GM20000 (cell line): ENCODE measurements at regions not wholly inside any gene's neighbourhood (a gene's known extent, or its start where the extent isn't known, plus 50 kb on each side); places are given as distances from the start of the nearest gene placed in this dataset.
A peak's percentile ranks its signal among the peaks of the same experiment; 100 is the strongest.
"Not testable (repeated sequence)": the region's sequence is repeated elsewhere in the genome, so short reads cannot be mapped to it uniquely, and the experiment has no call there.

Source experiments
- DNase-seq: peaks from one replicate; pipeline ENCODE4 v3.0.0; 2012; ENCODE audit warnings: low spot score
- CTCF ChIP-seq: IDR thresholded peaks from 2 replicates; pipeline ENCODE4 v1.5.1; 2012; ENCODE audit warnings: mild to moderate bottlenecking, control low read depth; ENCODE audit errors: extremely low read depth, missing control alignments

GRCh38 chr3:115204475-115204874, 57.4 kb upstream of the ZBTB20 start:
- TF ChIP-seq CTCF, result no peak
- DNase-seq, result no peak

- no peak for TF ChIP-seq CTCF
- no peak for DNase-seq
These were observed 61.1 kb upstream of the ZBTB20 start for GRCh38 chr3:115208066-115208750.

- TF ChIP-seq CTCF, result no peak
These were observed 64.9 kb upstream of the ZBTB20 start for GRCh38 chr3:115211810-115212492.

GRCh38 chr3:115212615-115213014, 65.5 kb upstream of the ZBTB20 start:
- TF ChIP-seq CTCF, result no peak
- no peak for DNase-seq

More at GRCh38 chr3:115211810-115212492, 64.9 kb upstream of the ZBTB20 start:
- no peak for DNase-seq

GRCh38 chr3:115213052-115213451, 66.0 kb upstream of the ZBTB20 start:
- DNase-seq, result not testable (repeated sequence)

GRCh38 chr3:115217292-115217677, 70.2 kb upstream of the ZBTB20 start:
- DNase-seq, result no peak
- TF ChIP-seq CTCF, result no peak

GRCh38 chr3:115217678-115218451, 70.8 kb upstream of the ZBTB20 start:
- peak; percentile 17 for DNase-seq
- TF ChIP-seq CTCF, result peak; percentile 31
